Loucy (cell line): ENCODE measurements at regions not wholly inside any gene's neighbourhood (a gene's known extent, or its start where the extent isn't known, plus 50 kb on each side); places are given as distances from the start of the nearest gene placed in this dataset.

ENCODE experiments used
- CTCF ChIP-seq: fragments of 200-600 bp; sonication (generic); conservative IDR thresholded peaks from 2 replicates; pipeline ENCODE4 v1.5.1; 2014; ENCODE audit warnings: mild to moderate bottlenecking, antibody characterized with exemption, low read length
- EZH2phosphoT487 ChIP-seq: fragments of 200-600 bp; IDR thresholded peaks from 2 replicates; pipeline ENCODE4 v1.6.1; 2018; ENCODE audit warnings: antibody characterized with exemption, mild to moderate bottlenecking, moderate library complexity, borderline replicate concordance

DNA sequence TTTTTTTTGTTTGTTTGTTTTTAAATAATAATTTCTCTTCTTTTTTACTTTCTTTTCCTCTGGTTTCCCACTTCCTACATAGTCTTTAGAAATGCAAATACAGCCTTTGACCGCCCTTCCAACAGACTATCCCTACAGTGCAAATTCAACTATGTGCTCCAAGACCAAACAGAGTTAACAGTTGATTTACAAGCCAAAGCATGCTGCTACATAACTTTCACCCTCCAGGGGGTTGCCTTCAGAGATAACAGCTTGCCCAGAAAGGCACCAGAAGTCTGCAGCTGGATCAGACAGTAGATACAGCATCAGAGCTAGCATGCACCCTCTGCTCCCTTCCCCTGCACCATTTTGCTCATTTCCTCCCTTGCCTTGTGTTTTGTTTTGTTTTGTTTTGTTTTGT is 539.0 kb downstream of the ZWINT start:
- TF ChIP-seq CTCF (no peak), EZH2phosphoT487 (no peak)
